H9 (cell line): ENCODE measurements at regions not wholly inside any gene's neighbourhood (a gene's known extent, or its start where the extent isn't known, plus 50 kb on each side); places are given as distances from the start of the nearest gene placed in this dataset.

Experiments
- DNase-seq: peaks from one replicate; pipeline ENCODE4 v3.0.0-alpha.2; 2017
- H2AFZ ChIP-seq: one replicate; pipeline ENCODE4 v1.6.1; 2013; ENCODE audit warnings: mild to moderate bottlenecking, low read length, control low read depth, moderate library complexity
- H2AK5ac ChIP-seq: 2 replicates; pipeline ENCODE4 v1.6.1; 2013; ENCODE audit warnings: low read length, control low read depth, mixed read lengths; ENCODE audit not compliant: insufficient read length
- H2BK120ac ChIP-seq: one replicate; pipeline ENCODE4 v1.6.1; 2013; ENCODE audit warnings: low read depth, mild to moderate bottlenecking, low read length, control low read depth, inconsistent platforms; ENCODE audit not compliant: poor library complexity, severe bottlenecking
- H2BK12ac ChIP-seq: 2 replicates; pipeline ENCODE4 v1.6.1; 2013; ENCODE audit warnings: low read length, control low read depth, mixed read lengths, low read depth; ENCODE audit not compliant: insufficient read length
- H2BK15ac ChIP-seq: 2 replicates; pipeline ENCODE4 v1.6.1; 2013; ENCODE audit warnings: low read depth, low read length, control low read depth
- H2BK20ac ChIP-seq: one replicate; pipeline ENCODE4 v1.6.1; 2013; ENCODE audit warnings: low read depth, mild to moderate bottlenecking, low read length, control low read depth, inconsistent platforms; ENCODE audit not compliant: poor library complexity, severe bottlenecking
- H2BK5ac ChIP-seq: 2 replicates; pipeline ENCODE4 v1.6.1; 2013; ENCODE audit warnings: low read length, control low read depth, mixed read lengths; ENCODE audit not compliant: insufficient read length
- H3K14ac ChIP-seq: 2 replicates; pipeline ENCODE4 v1.6.1; 2013; ENCODE audit warnings: low read length, control low read depth; ENCODE audit not compliant: insufficient read depth
- H3K18ac ChIP-seq: 2 replicates; pipeline ENCODE4 v1.6.1; 2013; ENCODE audit warnings: low read depth, mild to moderate bottlenecking, mixed read lengths, low read length, control low read depth; ENCODE audit not compliant: insufficient read length
- H3K23ac ChIP-seq: 2 replicates; pipeline ENCODE4 v1.6.1; 2013; ENCODE audit warnings: low read length, control low read depth, mixed read lengths, low read depth; ENCODE audit not compliant: insufficient read length
- H3K23me2 ChIP-seq: 2 replicates; pipeline ENCODE4 v1.6.1; 2013; ENCODE audit warnings: low read depth, mild to moderate bottlenecking, mixed read lengths, low read length, control low read depth; ENCODE audit not compliant: insufficient read length, poor library complexity, severe bottlenecking
- H3K27ac ChIP-seq: 2 replicates; pipeline ENCODE4 v1.5.1; 2013; ENCODE audit warnings: low read length, control low read depth, mixed read lengths, low read depth; ENCODE audit not compliant: insufficient read length
- H3K27me3 ChIP-seq: 2 replicates; pipeline ENCODE4 v1.6.1; 2013; ENCODE audit warnings: low read length, control low read depth, inconsistent platforms; ENCODE audit not compliant: insufficient read depth
- H3K4ac ChIP-seq: 2 replicates; pipeline ENCODE4 v1.6.1; 2013; ENCODE audit warnings: low read depth, mild to moderate bottlenecking, control low read depth, inconsistent platforms, low read length, moderate library complexity
- H3K4me1 ChIP-seq: 2 replicates; pipeline ENCODE4 v1.6.1; 2013; ENCODE audit warnings: low read length, control low read depth, inconsistent platforms; ENCODE audit not compliant: insufficient read depth
- H3K4me2 ChIP-seq: 2 replicates; pipeline ENCODE4 v1.6.1; 2013; ENCODE audit warnings: low read length, control low read depth, mixed read lengths; ENCODE audit not compliant: insufficient read length, insufficient read depth
- H3K56ac ChIP-seq: 2 replicates; pipeline ENCODE4 v1.6.1; 2013; ENCODE audit warnings: low read depth, mild to moderate bottlenecking, mixed read lengths, low read length, control low read depth; ENCODE audit not compliant: insufficient read length
- H3K79me1 ChIP-seq: 2 replicates; pipeline ENCODE4 v1.6.1; 2013; ENCODE audit warnings: low read depth, mild to moderate bottlenecking, moderate library complexity, low read length, control low read depth, inconsistent platforms; ENCODE audit not compliant: insufficient read depth, poor library complexity, severe bottlenecking
- H3K79me2 ChIP-seq: 2 replicates; pipeline ENCODE4 v1.6.1; 2013; ENCODE audit warnings: low read length, control low read depth, inconsistent platforms; ENCODE audit not compliant: insufficient read depth
- H3K9ac ChIP-seq: 2 replicates; pipeline ENCODE4 v1.6.1; 2013; ENCODE audit warnings: low read length, control low read depth, mixed read lengths; ENCODE audit not compliant: insufficient read length; ENCODE audit errors: extremely low read depth
- H3K9me3 ChIP-seq: one replicate; pipeline ENCODE4 v1.6.1; 2013; ENCODE audit warnings: low read depth, low read length, inconsistent platforms; ENCODE audit not compliant: control insufficient read depth
- H3T11ph ChIP-seq: one replicate; pipeline ENCODE4 v1.6.1; 2013; ENCODE audit warnings: mild to moderate bottlenecking, low read length, control low read depth, inconsistent platforms
- H4K20me1 ChIP-seq: one replicate; pipeline ENCODE4 v1.6.1; 2013; ENCODE audit not compliant: control insufficient read depth, insufficient read length, insufficient read depth
- H4K5ac ChIP-seq: 2 replicates; pipeline ENCODE4 v1.6.1; 2013; ENCODE audit warnings: low read depth, mild to moderate bottlenecking, mixed read lengths, low read length, control low read depth; ENCODE audit not compliant: insufficient read length
- H4K8ac ChIP-seq: replicated peaks from 2 replicates; pipeline ENCODE4 v1.6.1; 2013; ENCODE audit warnings: low read length, control low read depth, mixed read lengths, low read depth; ENCODE audit not compliant: insufficient read length
- H4K91ac ChIP-seq: 2 replicates; pipeline ENCODE4 v1.6.1; 2013; ENCODE audit warnings: low read depth, mild to moderate bottlenecking, moderate library complexity, mixed read lengths, low read length, control low read depth; ENCODE audit not compliant: insufficient read length
- H3K27ac Mint-ChIP-seq, 3 experiments: 2 replicates in 2 of 3; 3 replicates in 1 of 3; pipeline ENCODE4 v1.8.0; 2020 to 2021; ENCODE audit warnings: mixed read lengths in 3 of 3, mild to moderate bottlenecking in 1 of 3, moderate library complexity in 1 of 3
- H3K27me3 Mint-ChIP-seq: 2 replicates; pipeline ENCODE4 v1.8.0; 2021; ENCODE audit warnings: low read depth, mild to moderate bottlenecking, moderate library complexity, mixed read lengths
- H3K36me3 Mint-ChIP-seq, 3 experiments: 2 replicates in 2 of 3; 3 replicates in 1 of 3; pipeline ENCODE4 v1.8.0; 2020 to 2021; ENCODE audit warnings: low read depth in 3 of 3, mixed read lengths in 3 of 3; ENCODE audit not compliant: insufficient read depth in 1 of 3
- H3K4me1 Mint-ChIP-seq, 2 experiments: 2 replicates each; pipeline ENCODE4 v1.8.0; 2020; ENCODE audit warnings: mixed read lengths in 2 of 2
- H3K4me3 Mint-ChIP-seq, 2 experiments: 2 replicates in 1 of 2; 3 replicates in 1 of 2; pipeline ENCODE4 v1.8.0; 2020 to 2021; ENCODE audit warnings: mild to moderate bottlenecking in 2 of 2, mixed read lengths in 2 of 2, moderate library complexity in 1 of 2
- H3K9me3 Mint-ChIP-seq, 2 experiments: 2 replicates in 1 of 2; 3 replicates in 1 of 2; pipeline ENCODE4 v1.8.0; 2020; ENCODE audit warnings: mild to moderate bottlenecking in 2 of 2, mixed read lengths in 2 of 2, moderate library complexity in 1 of 2
- CTCF ChIP-seq: fragments of 200-600 bp; sonication (generic); conservative IDR thresholded peaks from 3 replicates; pipeline ENCODE4 v1.8.0; 2021; ENCODE audit warnings: antibody characterized with exemption, mild to moderate bottlenecking
- WGBS: extraction: QIAGEN DNeasy Blood & Tissue Kit; methylation state at CpG from one replicate; pipeline ENCODE4 v1.1.7; 2013; ENCODE audit warnings: missing lambda C conversion rate, low lambda C conversion rate, mixed read lengths; ENCODE audit not compliant: insufficient read length; ENCODE audit errors: extremely low coverage; 5-methylcytosine and 5-hydroxymethylcytosine counted together

GRCh38 chr22:49592780-49593501, 234.7 kb downstream of the BRD1 start:
- WGBS, result no CpG with 5 or more reads among the region's 12 CpGs
- no peak overlapping the region for H3K9ac ChIP-seq

More at GRCh38 chr22:49592780-49593501, 234.7 kb downstream of the BRD1 start:
- H3K4ac ChIP-seq, result no peak overlapping the region
- no peak overlapping the region for H3K4me3 Mint-ChIP-seq
- H3K9me3 Mint-ChIP-seq, result peaks cover 0 to 5% of the 10 kb centered on the region in 2 experiments; a peak in 3 of 5 replicates
- no peak overlapping the region for H3K14ac ChIP-seq
- no peak overlapping the region for H3K27ac Mint-ChIP-seq
- no peaks in the 10 kb centered on the region for H3K4me1 ChIP-seq
- no peak overlapping the region for H3K4me2 ChIP-seq
- peaks cover 0 to 7% of the 10 kb centered on the region in 2 experiments; a peak in 2 of 4 replicates for H3K4me1 Mint-ChIP-seq
- no peak overlapping the region for H2BK5ac ChIP-seq
- no peaks in the 10 kb centered on the region for H3K23me2 ChIP-seq
- no peaks in the 10 kb centered on the region for H4K20me1 ChIP-seq
- H2BK20ac ChIP-seq, result no peak overlapping the region
- no peak overlapping the region for H2AFZ ChIP-seq
- H2BK15ac ChIP-seq, result no peak overlapping the region
- no peak overlapping the region for H3K27ac ChIP-seq
- no peak overlapping the region for H2BK12ac ChIP-seq
- no peaks in the 10 kb centered on the region for H3K79me1 ChIP-seq
- H3K9me3 ChIP-seq, result no peaks in the 10 kb centered on the region
- no peaks in the 10 kb centered on the region for H3K27me3 ChIP-seq
- no peak overlapping the region for H3T11ph ChIP-seq
- H4K5ac ChIP-seq, result no peak overlapping the region
- H3K56ac ChIP-seq, result no peak overlapping the region
- no peaks in the 10 kb centered on the region for H3K79me2 ChIP-seq
- TF ChIP-seq CTCF, result no peak
- no peak for DNase-seq
- no peak overlapping the region for H2BK120ac ChIP-seq
- H3K36me3 Mint-ChIP-seq, result peaks cover 0 to 2% (median 0%) of the 10 kb centered on the region in 3 experiments; a peak in 1 of 7 replicates
- no peaks in the 10 kb centered on the region; the same call in 1 of the 2 replicates for H3K27me3 Mint-ChIP-seq
- H3K23ac ChIP-seq, result no peak overlapping the region
- H4K91ac ChIP-seq, result no peak overlapping the region
- H2AK5ac ChIP-seq, result no peak overlapping the region
- no peak overlapping the region for H3K18ac ChIP-seq
- no peak overlapping the region for H4K8ac ChIP-seq
